ENCODE measurements at regions not wholly inside any gene's neighbourhood (a gene's known extent, or its start where the extent isn't known, plus 50 kb on each side); places are given as distances from the start of the nearest gene placed in this dataset.

DNA sequence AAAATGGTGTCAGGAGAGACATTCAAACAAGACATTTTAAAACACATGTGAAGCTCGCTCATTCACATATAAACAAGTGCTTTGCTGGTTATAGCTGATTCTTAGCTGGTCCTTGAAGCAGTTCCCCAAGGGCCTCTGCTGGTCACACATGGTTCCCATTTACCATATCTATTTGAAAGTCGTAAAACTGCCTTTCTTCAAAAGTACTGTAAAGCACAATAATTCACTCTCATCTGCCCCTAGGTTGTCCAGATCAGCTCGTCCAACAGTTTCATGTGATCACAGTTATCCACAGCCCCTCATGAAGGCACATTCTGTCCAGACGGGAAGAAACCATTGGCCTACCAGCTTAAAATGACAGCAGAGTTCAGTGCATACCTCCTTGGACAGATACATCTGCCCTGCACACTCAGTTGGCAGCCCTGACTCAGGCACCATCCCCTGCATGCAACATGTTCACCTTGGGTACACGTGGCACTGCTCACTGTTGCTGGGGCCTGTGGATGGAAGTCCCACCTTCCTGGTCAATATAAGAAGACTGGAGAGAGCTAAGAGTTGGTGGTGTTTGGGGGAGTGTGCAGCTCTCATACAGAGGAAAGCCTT, 108.0 kb upstream of the HAAO start:
- ChIA-PET CTCF (interaction anchor here (1.6 kb wide), 1 partner anchor 10 kb away, joined by 4 read pairs; no protein-coding TSS in a partner anchor), POLR2A (no interaction called here)
- H3K27me3 Mint-ChIP-seq: peaks cover 2% of the 10 kb centered on the region
- DNase-seq: no peak
- no peaks in the 10 kb centered on the region for H3K4me1 Mint-ChIP-seq
- H3K4me3 Mint-ChIP-seq: no peak overlapping the region
- H3K9me3 Mint-ChIP-seq: no peaks in the 10 kb centered on the region
- no peaks in the 10 kb centered on the region for H3K36me3 Mint-ChIP-seq (ENCODE audit: low read depth)
- no peak overlapping the region for H3K27ac Mint-ChIP-seq

DNA sequence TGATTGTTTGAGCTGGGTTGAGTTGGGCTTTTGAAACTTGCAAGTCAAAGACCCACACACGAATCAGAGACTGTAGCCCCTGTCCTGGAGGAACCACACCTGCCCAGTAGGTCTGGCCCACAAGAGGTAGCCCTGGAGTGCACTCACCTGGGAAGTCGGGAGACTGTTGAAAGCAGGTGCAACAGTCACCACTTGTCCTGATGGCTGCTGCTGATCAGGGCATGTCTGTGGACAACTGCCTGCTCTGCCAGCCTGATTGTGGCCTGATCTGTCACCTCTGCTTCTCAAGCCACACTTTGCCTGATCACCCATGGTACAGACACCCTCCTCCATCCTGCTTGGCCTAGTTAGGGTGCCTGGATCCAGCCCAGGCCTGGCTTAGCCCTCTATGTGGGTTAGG, 105.0 kb upstream of the HAAO start:
- no peaks in the 10 kb centered on the region for H3K36me3 Mint-ChIP-seq (ENCODE audit: low read depth)
- POLR2A ChIA-PET: interaction anchor here (0.5 kb wide), 1 partner anchor 606 kb away, joined by 3 read pairs; no protein-coding TSS in a partner anchor
- CTCF ChIA-PET: interaction anchor here (0.8 kb wide), 1 partner anchor 364 kb away, joined by 3 read pairs; no protein-coding TSS in a partner anchor
- no peak for DNase-seq
- H3K27me3 Mint-ChIP-seq: peaks cover 4% of the 10 kb centered on the region
- H3K9me3 Mint-ChIP-seq: no peaks in the 10 kb centered on the region
- no peak overlapping the region for H3K4me3 Mint-ChIP-seq
- no peak overlapping the region for H3K27ac Mint-ChIP-seq
- H3K4me1 Mint-ChIP-seq: no peaks in the 10 kb centered on the region

DNA sequence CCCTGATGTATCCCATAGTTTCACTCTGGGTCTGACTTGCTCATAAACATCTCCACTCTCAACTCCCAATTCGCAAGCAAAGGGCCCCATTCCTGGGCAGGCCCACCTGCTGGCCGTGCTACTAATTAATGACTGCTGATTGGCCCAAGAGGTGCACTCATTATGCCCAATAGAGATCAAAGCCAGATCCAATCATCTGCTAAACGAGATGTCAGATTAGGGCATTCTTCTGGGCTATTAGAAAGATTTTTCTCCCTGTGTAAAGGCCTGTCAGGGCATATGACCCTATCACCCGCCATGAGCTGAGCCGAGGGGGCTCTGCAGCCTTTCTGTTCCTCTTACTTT, 103.4 kb upstream of the HAAO start:
- Mint-ChIP-seq H3K27ac (no peak overlapping the region), H3K9me3 (no peaks in the 10 kb centered on the region), H3K4me3 (no peak overlapping the region), H3K36me3 (ENCODE audit: low read depth) (no peaks in the 10 kb centered on the region), H3K4me1 (no peaks in the 10 kb centered on the region), H3K27me3 (peaks cover 4% of the 10 kb centered on the region)
- ChIA-PET CTCF (interaction anchor here (0.8 to 1.6 kb wide), 2 partner anchors 15 to 568 kb away, joined by 3 read pairs; no protein-coding TSS in a partner anchor), POLR2A (no interaction called here)
- DNase-seq: no peak

DNA sequence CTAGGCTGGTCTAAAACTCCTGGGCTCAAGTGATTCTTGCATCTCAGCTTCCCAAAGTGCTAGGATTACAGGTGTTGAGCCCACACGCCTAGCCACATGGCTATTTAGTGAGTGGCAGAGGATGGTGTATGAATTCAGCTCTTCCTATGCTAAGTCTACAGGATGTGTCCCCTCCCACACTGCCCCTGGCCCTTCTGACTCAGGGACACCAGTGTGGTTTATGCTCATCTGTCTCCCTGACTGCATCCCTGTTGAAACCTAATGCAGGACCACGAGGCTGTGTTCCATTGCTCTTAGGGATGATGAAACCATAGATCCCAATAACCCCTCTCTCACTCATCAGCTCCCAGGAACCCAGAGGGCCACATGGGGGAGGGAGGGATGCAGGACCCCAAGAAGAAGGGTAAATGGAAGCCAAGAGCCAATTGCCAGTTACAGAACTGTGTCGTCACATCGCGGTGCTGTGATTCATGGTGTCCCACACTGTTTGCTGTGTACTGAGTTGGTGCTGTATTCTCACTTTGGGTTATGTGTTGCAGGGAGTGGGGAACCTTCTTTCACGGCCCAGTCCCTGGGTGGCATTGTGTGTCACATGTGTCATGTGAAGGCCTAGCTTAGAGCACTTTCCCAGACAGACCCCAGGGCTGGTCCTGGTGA, 102.9 kb upstream of the HAAO start:
- H3K27ac Mint-ChIP-seq: no peak overlapping the region
- no peak overlapping the region for H3K4me3 Mint-ChIP-seq
- H3K9me3 Mint-ChIP-seq: no peaks in the 10 kb centered on the region
- ChIA-PET POLR2A (no interaction called here), CTCF (interaction anchor here (0.8 to 1.6 kb wide), 2 partner anchors 15 to 568 kb away, joined by 3 read pairs; no protein-coding TSS in a partner anchor)
- no peaks in the 10 kb centered on the region for H3K4me1 Mint-ChIP-seq
- DNase-seq: no peak
- H3K36me3 Mint-ChIP-seq (ENCODE audit: low read depth): no peaks in the 10 kb centered on the region
- peaks cover 4% of the 10 kb centered on the region for H3K27me3 Mint-ChIP-seq

DNA sequence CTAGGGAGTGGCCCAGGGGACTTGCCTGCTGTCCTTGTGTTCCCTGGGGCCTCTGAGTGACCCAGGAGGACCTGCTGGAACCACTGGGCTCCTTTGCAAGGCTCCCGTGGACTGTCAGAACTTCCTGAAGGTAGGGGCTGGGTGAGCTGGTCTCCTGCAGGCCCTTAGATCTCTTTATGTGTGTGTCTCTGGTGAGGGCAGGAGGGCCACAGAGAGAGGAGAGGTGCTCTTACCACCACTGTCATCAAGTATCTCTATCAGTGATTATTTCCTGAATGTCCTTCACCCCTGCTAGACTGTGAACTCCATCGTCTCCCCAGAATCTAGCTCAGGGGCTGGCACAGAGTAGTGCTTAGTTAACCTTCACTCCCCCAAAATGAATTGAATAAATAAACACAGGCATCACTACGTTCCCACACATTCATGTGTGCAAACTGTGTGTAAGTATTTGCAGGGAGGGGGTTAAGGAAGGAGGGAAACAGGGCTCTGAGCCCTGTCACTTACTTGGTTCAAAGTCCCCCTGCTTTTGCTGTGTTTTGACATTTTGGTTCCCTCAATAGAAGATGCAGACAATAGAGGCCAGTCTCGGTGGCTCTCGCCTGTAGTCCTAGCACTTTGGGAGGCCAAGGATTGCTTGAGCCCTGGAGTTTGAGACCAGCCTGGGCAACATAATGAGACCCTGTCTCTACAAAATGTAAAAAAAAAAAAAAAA, 100.8 kb upstream of the HAAO start:
- no peaks in the 10 kb centered on the region for H3K36me3 Mint-ChIP-seq (ENCODE audit: low read depth)
- H3K27me3 Mint-ChIP-seq: peaks cover 1% of the 10 kb centered on the region
- H3K27ac Mint-ChIP-seq: no peak overlapping the region
- CTCF ChIA-PET: interaction anchor here (0.6 kb wide), 1 partner anchor 114 kb away, joined by 3 read pairs; no protein-coding TSS in a partner anchor
- DNase-seq: no peak
- peaks cover 3% of the 10 kb centered on the region for H3K9me3 Mint-ChIP-seq
- POLR2A ChIA-PET: no interaction called here
- H3K4me3 Mint-ChIP-seq: no peak overlapping the region
- H3K4me1 Mint-ChIP-seq: no peaks in the 10 kb centered on the region

DNA sequence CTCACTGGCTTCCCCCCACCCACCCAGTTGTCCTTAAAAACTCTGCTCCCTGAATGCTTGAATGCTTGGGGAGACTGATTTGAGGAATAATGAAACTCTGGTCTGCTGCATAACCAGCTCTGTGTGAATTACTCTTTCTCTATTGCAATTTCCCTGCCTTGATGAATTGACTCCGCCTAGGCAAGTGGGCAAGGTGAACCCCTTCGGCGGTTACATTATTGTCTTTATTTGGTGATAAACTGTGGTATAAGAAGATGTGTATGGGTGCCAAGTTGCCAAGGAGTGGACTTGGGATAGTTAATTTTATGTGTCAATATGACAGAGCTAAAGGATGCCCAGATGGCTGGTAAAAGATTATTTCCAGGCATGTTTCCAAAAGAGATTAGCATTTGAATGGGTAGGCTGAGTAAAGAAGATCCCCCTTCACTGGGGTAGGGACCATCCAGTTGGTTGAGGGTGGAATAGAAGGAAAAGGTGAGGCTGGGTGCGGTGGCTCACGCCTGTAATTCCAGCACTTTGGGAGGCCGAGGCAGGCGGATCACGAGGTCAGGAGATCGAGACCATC, 98.5 kb upstream of the HAAO start:
- Mint-ChIP-seq H3K36me3 (ENCODE audit: low read depth) (no peaks in the 10 kb centered on the region), H3K27me3 (peaks cover 1% of the 10 kb centered on the region), H3K4me1 (no peaks in the 10 kb centered on the region), H3K9me3 (peaks cover 3% of the 10 kb centered on the region), H3K4me3 (no peak overlapping the region), H3K27ac (no peak overlapping the region)
- no peak for DNase-seq
- POLR2A ChIA-PET: interaction anchor here (0.7 kb wide), 1 partner anchor 1379 kb away, joined by 3 read pairs; no protein-coding TSS in a partner anchor
- CTCF ChIA-PET: interaction anchor here (1.3 kb wide), 1 partner anchor 9 kb away, joined by 3 read pairs; no protein-coding TSS in a partner anchor

DNA sequence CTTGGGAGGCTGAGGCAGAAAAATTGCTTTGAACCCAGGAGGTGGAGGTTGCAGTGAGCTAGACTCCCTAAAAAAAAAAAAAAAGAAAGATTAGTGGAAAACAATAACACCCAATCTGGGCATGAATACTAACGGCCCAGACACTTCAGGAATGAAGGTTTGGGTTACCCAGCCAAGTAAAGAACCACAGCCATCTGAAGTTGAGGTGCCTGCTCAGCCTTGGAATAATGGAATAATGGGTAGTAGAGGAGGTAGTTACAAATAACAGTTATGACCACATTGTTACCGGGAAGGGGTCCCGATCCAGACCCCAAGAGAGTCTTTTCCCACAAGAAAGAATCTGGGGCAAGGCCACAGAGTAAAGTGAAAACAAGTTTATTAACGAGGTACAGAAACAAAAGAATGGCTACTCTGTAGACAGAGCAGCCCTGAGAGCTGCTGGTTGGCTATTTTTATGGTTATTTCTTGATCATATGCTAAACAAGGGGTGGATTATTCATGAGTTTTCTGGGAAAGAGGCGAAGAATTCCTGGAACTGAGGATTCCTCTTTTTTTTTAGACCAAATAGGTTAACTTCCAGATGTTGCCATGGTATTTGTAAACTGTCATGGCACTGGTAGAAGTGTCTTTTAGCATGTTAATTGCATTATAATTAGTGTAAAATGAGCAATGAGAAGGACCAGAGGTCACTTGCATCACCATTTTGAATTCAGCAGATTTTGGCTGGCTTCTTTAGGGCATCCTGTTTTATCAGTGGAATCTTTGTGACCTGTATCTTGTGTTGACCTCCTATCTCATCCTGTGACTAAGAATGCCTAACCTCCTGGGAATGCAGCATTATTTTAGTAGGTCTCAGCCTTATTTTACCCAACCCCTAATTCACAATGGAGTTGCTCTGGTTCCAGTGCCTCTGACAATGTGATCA, 96.2 kb upstream of the HAAO start:
- no peaks in the 10 kb centered on the region for H3K4me1 Mint-ChIP-seq
- H3K27me3 Mint-ChIP-seq: no peaks in the 10 kb centered on the region
- H3K36me3 Mint-ChIP-seq (ENCODE audit: low read depth): no peaks in the 10 kb centered on the region
- ChIA-PET POLR2A (no interaction called here), CTCF (interaction anchor here (1.0 kb wide), 1 partner anchor 18 kb away, joined by 3 read pairs; no protein-coding TSS in a partner anchor)
- H3K4me3 Mint-ChIP-seq: no peak overlapping the region
- H3K9me3 Mint-ChIP-seq: peaks cover 3% of the 10 kb centered on the region
- DNase-seq: no peak
- H3K27ac Mint-ChIP-seq: no peak overlapping the region

DNA sequence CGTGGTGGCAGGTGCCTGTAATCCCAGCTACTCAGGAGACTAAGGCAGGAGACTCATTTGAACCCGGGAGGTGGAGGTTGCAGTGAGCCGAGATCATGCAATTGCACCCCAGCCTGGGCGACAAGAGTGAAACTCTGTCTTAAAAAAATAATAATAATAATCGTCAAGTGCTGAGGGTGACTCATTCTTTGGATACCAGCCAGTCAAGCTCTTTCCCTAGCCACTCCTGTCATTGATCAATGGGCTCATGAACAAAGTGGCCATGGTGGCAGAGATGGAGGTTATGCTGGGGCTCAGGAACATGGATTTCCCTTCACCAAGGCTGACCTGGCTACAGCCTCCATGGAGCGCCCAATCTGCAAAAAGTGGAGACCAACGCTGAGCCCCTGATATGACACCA, 94.5 kb upstream of the HAAO start:
- H3K36me3 Mint-ChIP-seq (ENCODE audit: low read depth): no peaks in the 10 kb centered on the region
- no peak for DNase-seq

DNA sequence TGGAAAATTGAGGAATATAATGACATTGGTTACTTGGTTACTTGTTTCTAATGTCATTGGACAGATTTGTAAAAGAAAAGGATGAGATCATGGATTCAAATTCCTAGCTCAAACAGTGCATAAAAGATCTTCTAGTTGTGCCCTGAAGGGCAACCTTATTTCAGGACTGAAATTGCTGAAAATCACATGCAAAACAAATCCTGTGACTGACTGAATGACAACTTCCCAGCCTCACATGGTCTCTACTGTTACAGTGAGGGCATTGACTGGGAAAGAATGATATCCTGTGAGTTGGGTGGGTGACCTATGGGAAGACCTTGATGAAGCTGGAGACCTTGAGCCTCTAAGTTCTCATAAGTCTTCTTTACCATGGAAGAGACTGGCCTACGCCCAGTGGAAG, 90.4 kb upstream of the HAAO start:
- Mint-ChIP-seq H3K27ac (no peak overlapping the region), H3K27me3 (no peaks in the 10 kb centered on the region), H3K36me3 (ENCODE audit: low read depth) (no peaks in the 10 kb centered on the region), H3K4me1 (peaks cover 5% of the 10 kb centered on the region), H3K9me3 (no peaks in the 10 kb centered on the region), H3K4me3 (no peak overlapping the region)
- ChIA-PET CTCF (interaction anchor here (0.6 kb wide), 1 partner anchor 122 kb away, joined by 4 read pairs; no protein-coding TSS in a partner anchor), POLR2A (no interaction called here)
- DNase-seq: no peak

More for the DNA sequence above, 94.5 kb upstream of the HAAO start:
- H3K9me3 Mint-ChIP-seq: peaks cover 3% of the 10 kb centered on the region
- POLR2A ChIA-PET: no interaction called here
- no peak overlapping the region for H3K4me3 Mint-ChIP-seq
- H3K27me3 Mint-ChIP-seq: no peaks in the 10 kb centered on the region
- CTCF ChIA-PET: interaction anchor here (1.0 kb wide), 1 partner anchor 39 kb away, joined by 3 read pairs; no protein-coding TSS in a partner anchor
- H3K4me1 Mint-ChIP-seq: peaks cover under 1% of the 10 kb centered on the region
- H3K27ac Mint-ChIP-seq: no peak overlapping the region

DNA sequence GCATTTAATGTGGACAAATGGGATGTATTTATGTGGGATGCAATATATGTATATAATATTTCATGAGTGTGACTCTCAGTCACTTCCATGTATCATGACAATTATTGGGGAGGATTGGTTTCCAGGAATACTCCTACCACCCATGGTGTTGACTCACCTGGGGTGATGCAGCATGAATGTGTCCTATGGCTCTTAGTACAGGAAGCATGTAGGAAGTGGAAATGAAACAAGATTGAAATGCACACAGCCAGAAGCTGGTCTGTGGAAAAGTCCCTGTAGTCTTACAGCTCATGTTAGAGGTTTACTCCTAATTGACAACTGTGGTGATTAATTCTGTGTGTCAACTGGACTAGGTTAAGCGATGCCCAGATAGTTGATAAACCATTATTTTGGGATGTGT, 89.3 kb upstream of the HAAO start:
- H3K9me3 Mint-ChIP-seq: no peaks in the 10 kb centered on the region
- no peaks in the 10 kb centered on the region for H3K36me3 Mint-ChIP-seq (ENCODE audit: low read depth)
- DNase-seq: no peak
- ChIA-PET CTCF (interaction anchor here (0.6 to 1.1 kb wide), 2 partner anchors 10 to 573 kb away, joined by 3 read pairs; no protein-coding TSS in a partner anchor), POLR2A (no interaction called here)
- peaks cover 5% of the 10 kb centered on the region for H3K4me1 Mint-ChIP-seq
- H3K27ac Mint-ChIP-seq: no peak overlapping the region
- no peak overlapping the region for H3K4me3 Mint-ChIP-seq
- no peaks in the 10 kb centered on the region for H3K27me3 Mint-ChIP-seq

DNA sequence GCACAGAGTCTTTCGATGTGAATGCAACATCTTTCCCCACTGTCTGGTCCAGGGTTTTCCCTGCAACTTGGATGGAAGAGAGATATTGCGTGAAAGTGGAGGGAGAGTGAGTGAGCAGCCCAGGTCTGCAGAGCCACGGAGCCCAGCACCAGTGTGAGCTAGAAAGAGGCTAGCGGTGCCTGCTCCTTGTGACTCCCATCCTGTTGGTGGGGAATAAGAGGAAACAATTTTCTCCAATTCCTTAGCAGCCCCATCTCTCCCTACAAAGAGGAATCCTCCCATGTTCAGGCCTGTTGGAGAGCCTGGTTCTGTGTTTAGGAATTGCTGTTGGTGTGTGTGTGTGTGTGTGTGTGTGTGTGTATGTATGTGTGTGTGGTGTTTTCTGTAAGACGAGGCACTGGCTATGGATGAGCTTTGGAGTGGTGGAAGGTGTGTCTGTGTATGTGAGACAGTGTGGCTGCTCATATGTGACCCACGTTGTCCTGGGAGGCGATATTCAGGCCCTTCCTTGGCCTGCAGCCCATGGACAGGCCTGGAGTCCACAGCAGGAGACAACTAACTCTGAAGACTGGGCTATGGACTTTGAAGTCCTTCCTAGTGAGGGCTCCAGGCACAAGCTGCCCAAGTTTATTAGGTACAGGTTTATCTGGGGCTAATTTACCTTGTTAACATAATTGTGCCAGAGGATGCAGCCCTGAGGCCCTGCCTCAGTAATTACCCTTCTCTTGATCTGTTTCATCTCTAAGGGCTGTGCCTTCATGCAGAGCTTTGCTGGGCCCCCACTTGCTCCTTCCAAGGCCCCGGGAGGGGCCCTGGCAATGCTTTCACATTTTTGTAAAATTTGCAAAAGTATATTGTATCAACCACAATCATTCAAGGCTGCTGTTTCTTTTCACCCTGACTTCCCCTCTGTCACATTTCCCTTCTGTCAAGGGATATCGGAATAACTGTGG, 88.6 kb upstream of the HAAO start:
- no peaks in the 10 kb centered on the region for H3K27me3 Mint-ChIP-seq
- ChIA-PET CTCF (interaction anchor here (1.1 kb wide), 1 partner anchor 11 kb away, joined by 3 read pairs; no protein-coding TSS in a partner anchor), POLR2A (no interaction called here)
- no peak overlapping the region for H3K27ac Mint-ChIP-seq
- no peak for DNase-seq
- peaks cover 5% of the 10 kb centered on the region for H3K4me1 Mint-ChIP-seq
- no peaks in the 10 kb centered on the region for H3K36me3 Mint-ChIP-seq (ENCODE audit: low read depth)
- no peak overlapping the region for H3K4me3 Mint-ChIP-seq
- H3K9me3 Mint-ChIP-seq: no peaks in the 10 kb centered on the region
